IMR-90 (cell line): ENCODE measurements at regions not wholly inside any gene's neighbourhood (a gene's known extent, or its start where the extent isn't known, plus 50 kb on each side); places are given as distances from the start of the nearest gene placed in this dataset.

Source experiments
- ATAC-seq: fragments of 200-7000 bp; cut with Tn5 transposase; 2 replicates; pipeline ENCODE4 v1.9.1; 2020; ENCODE audit warnings: low read depth, mild to moderate bottlenecking, moderate library complexity
- BruUV-seq: library from RNA; stranded (reverse); fragments of 400-500 nt; replicated peaks from 2 replicates; lab custom pipeline; 2021; lab: Mats Ljungman, UMichigan
- CTCF ChIA-PET: fragments of 300-600 bp; formaldehyde crosslinking; extraction: SDS; loops from one replicate; lab custom pipeline; 2021; ENCODE audit warnings: antibody characterized with exemption; lab: Yijun Ruan, JAX
- POLR2A ChIA-PET: fragments of 300-600 bp; sonication (Branson Sonifier 250); formaldehyde crosslinking; loops from one replicate; lab custom pipeline; 2022; ENCODE audit warnings: antibody characterized with exemption; ENCODE audit not compliant: unreplicated experiment; lab: Charles Lee
- DNase-seq: peaks from one replicate; pipeline ENCODE4 v3.0.0; 2013
- H2AFZ ChIP-seq: replicated peaks from 2 replicates; pipeline ENCODE3; 2013; ENCODE audit warnings: low read length, mild to moderate bottlenecking; ENCODE audit not compliant: poor library complexity
- H2AK5ac ChIP-seq: 2 replicates; pipeline ENCODE4 v1.6.1; 2013; ENCODE audit warnings: low read depth, low read length, inconsistent platforms
- H2AK9ac ChIP-seq: replicated peaks from 2 replicates; pipeline ENCODE3; 2013; ENCODE audit warnings: mild to moderate bottlenecking, low read depth, low read length, moderate library complexity; ENCODE audit not compliant: poor library complexity
- H2BK120ac ChIP-seq: 2 replicates; pipeline ENCODE4 v1.6.1; 2013; ENCODE audit warnings: low read depth, low read length, inconsistent platforms
- H2BK15ac ChIP-seq: 3 replicates; pipeline ENCODE4 v1.6.1; 2013; ENCODE audit warnings: low read depth, low read length, inconsistent platforms
- H2BK20ac ChIP-seq: 2 replicates; pipeline ENCODE4 v1.6.1; 2013; ENCODE audit warnings: low read depth, mild to moderate bottlenecking, inconsistent platforms, low read length, moderate library complexity
- H2BK5ac ChIP-seq: 2 replicates; pipeline ENCODE4 v1.6.1; 2013; ENCODE audit warnings: mild to moderate bottlenecking, low read depth, low read length, inconsistent platforms; ENCODE audit not compliant: poor library complexity, severe bottlenecking
- H3K14ac ChIP-seq: replicated peaks from 2 replicates; pipeline ENCODE4 v1.6.1; 2013; ENCODE audit warnings: low read depth, low read length, inconsistent platforms
- H3K18ac ChIP-seq: 2 replicates; pipeline ENCODE4 v1.6.1; 2013; ENCODE audit warnings: low read depth, low read length, control low read depth
- H3K23ac ChIP-seq: 2 replicates; pipeline ENCODE4 v1.6.1; 2013; ENCODE audit warnings: low read depth, low read length, inconsistent platforms
- H3K27ac ChIP-seq: 2 replicates; pipeline ENCODE4 v1.5.1; 2013; ENCODE audit warnings: mild to moderate bottlenecking, control low read depth, low read length; ENCODE audit not compliant: insufficient read depth
- H3K27me3 ChIP-seq: 2 replicates; pipeline ENCODE4 v1.6.1; 2013; ENCODE audit warnings: low read length; ENCODE audit not compliant: control insufficient read depth, insufficient read depth
- H3K36me3 ChIP-seq: 2 replicates; pipeline ENCODE4 v1.6.1; 2013; ENCODE audit warnings: low read length, mixed read lengths; ENCODE audit not compliant: control insufficient read depth, insufficient read depth
- H3K4ac ChIP-seq: 2 replicates; pipeline ENCODE4 v1.6.1; 2013; ENCODE audit warnings: low read depth, low read length, inconsistent platforms
- H3K4me1 ChIP-seq: 2 replicates; pipeline ENCODE4 v1.6.1; 2013; ENCODE audit warnings: low read length, mixed read lengths; ENCODE audit not compliant: control insufficient read depth, insufficient read depth
- H3K4me2 ChIP-seq: 2 replicates; pipeline ENCODE4 v1.6.1; 2013; ENCODE audit warnings: low read depth, mild to moderate bottlenecking, control low read depth, low read length, moderate library complexity
- H3K4me3 ChIP-seq: 2 replicates; pipeline ENCODE4 v1.5.1; 2013; ENCODE audit warnings: low read depth, mild to moderate bottlenecking, control low read depth, low read length, moderate library complexity; ENCODE audit not compliant: insufficient read depth
- H3K56ac ChIP-seq: 2 replicates; pipeline ENCODE4 v1.6.1; 2013; ENCODE audit warnings: low read length, inconsistent platforms; ENCODE audit not compliant: insufficient read depth; ENCODE audit errors: extremely low read depth
- H3K79me1 ChIP-seq, 2 experiments: 2 replicates each; pipeline ENCODE4 v1.6.1; 2013; ENCODE audit warnings: low read length in 2 of 2, inconsistent platforms in 1 of 2, low read depth in 1 of 2
- H3K9ac ChIP-seq: 2 replicates; pipeline ENCODE4 v1.6.1; 2013; ENCODE audit warnings: low read depth, low read length, control low read depth
- H3K9me1 ChIP-seq: 2 replicates; pipeline ENCODE4 v1.6.1; 2013; ENCODE audit warnings: low read length, inconsistent platforms; ENCODE audit not compliant: insufficient read depth
- H3K9me3 ChIP-seq: 2 replicates; pipeline ENCODE4 v1.6.1; 2013; ENCODE audit warnings: low read length; ENCODE audit not compliant: control insufficient read depth, insufficient read depth
- H4K20me1 ChIP-seq: 2 replicates; pipeline ENCODE4 v1.6.1; 2013; ENCODE audit warnings: low read length, inconsistent platforms; ENCODE audit not compliant: insufficient read depth
- H4K5ac ChIP-seq: 2 replicates; pipeline ENCODE4 v1.6.1; 2013; ENCODE audit warnings: mild to moderate bottlenecking, low read depth, low read length, control low read depth
- H4K8ac ChIP-seq, 2 experiments: 2 replicates each; pipeline ENCODE4 v1.6.1; 2013; ENCODE audit warnings: low read depth in 2 of 2, low read length in 2 of 2, control low read depth in 1 of 2, inconsistent platforms in 1 of 2
- H4K91ac ChIP-seq: 2 replicates; pipeline ENCODE4 v1.6.1; 2013; ENCODE audit warnings: low read depth, low read length, inconsistent platforms; ENCODE audit not compliant: insufficient read depth
- BHLHE40 ChIP-seq: fragments of 150-350 bp; IDR thresholded peaks from 2 replicates; pipeline ENCODE4 v1.6.1; 2016; ENCODE audit warnings: mild to moderate bottlenecking, low read depth, low read length
- CEBPB ChIP-seq: IDR thresholded peaks from 2 replicates; pipeline ENCODE4 v1.6.1; 2012; ENCODE audit warnings: low read depth, low read length, improper control_type of control experiment
- CHD1 ChIP-seq: IDR thresholded peaks from 2 replicates; pipeline ENCODE4 v1.6.1; 2012; ENCODE audit warnings: low read depth, low read length, improper control_type of control experiment
- ELK1 ChIP-seq: fragments of 150-350 bp; IDR thresholded peaks from 2 replicates; pipeline ENCODE4 v1.6.1; 2016; ENCODE audit warnings: low read depth, mild to moderate bottlenecking, low read length, moderate library complexity, borderline replicate concordance
- FOS ChIP-seq: fragments of 150-350 bp; IDR thresholded peaks from 2 replicates; pipeline ENCODE4 v1.6.1; 2016; ENCODE audit warnings: low read depth, low read length
- MAFK ChIP-seq: IDR thresholded peaks from 2 replicates; pipeline ENCODE4 v1.6.1; 2012; ENCODE audit warnings: low read depth, low read length, improper control_type of control experiment
- MAZ ChIP-seq: IDR thresholded peaks from 2 replicates; pipeline ENCODE4 v1.6.1; 2012; ENCODE audit warnings: low read depth, mild to moderate bottlenecking, low read length, improper control_type of control experiment, moderate library complexity, borderline replicate concordance
- MXI1 ChIP-seq: IDR thresholded peaks from 2 replicates; pipeline ENCODE4 v1.6.1; 2012; ENCODE audit warnings: low read depth, mild to moderate bottlenecking, low read length, moderate library complexity, borderline replicate concordance
- NFE2L2 ChIP-seq: fragments of 150-350 bp; IDR thresholded peaks from 2 replicates; pipeline ENCODE4 v1.6.1; 2016; ENCODE audit warnings: low read depth, mild to moderate bottlenecking, low read length
- POLR2A ChIP-seq: IDR thresholded peaks from 2 replicates; pipeline ENCODE4 v1.6.1; 2012; ENCODE audit warnings: mild to moderate bottlenecking, low read depth, low read length
- RAD21 ChIP-seq: IDR thresholded peaks from 2 replicates; pipeline ENCODE4 v1.6.1; 2012; ENCODE audit warnings: low read length, improper control_type of control experiment
- RCOR1 ChIP-seq: IDR thresholded peaks from 2 replicates; pipeline ENCODE4 v1.6.1; 2012; ENCODE audit warnings: mild to moderate bottlenecking, low read length, improper control_type of control experiment; ENCODE audit not compliant: insufficient replicate concordance
- RFX5 ChIP-seq: IDR thresholded peaks from 2 replicates; pipeline ENCODE4 v1.8.0; 2012; ENCODE audit warnings: low read depth, mild to moderate bottlenecking, low read length, moderate library complexity
- USF2 ChIP-seq: fragments of 150-350 bp; IDR thresholded peaks from 2 replicates; pipeline ENCODE4 v1.6.1; 2017; ENCODE audit warnings: mild to moderate bottlenecking, antibody characterized with exemption, low read length, low read depth
- dilution Hi-C: fragments of 300-500 bp; cut with HindIII; formaldehyde crosslinking; loops from one replicate; pipeline ENCODE4 v1.14.3; 2018; ENCODE audit warnings: low sequenced_read_pairs; ENCODE audit not compliant: unreplicated experiment
- in situ Hi-C: fragments of 300-500 bp; cut with MboI; formaldehyde crosslinking; loops from 3 replicates; pipeline ENCODE4 v1.14.3; 2019; ENCODE audit warnings: low sequenced_read_pairs, inconsistent platforms, mixed read lengths
- intact Hi-C: fragments of 100-400 bp; cut with micrococcal nuclease; formaldehyde crosslinking; loops from 2 replicates; pipeline ENCODE4 v1.10.0; 2022
- TF ChIP-seq, protein P1 (sequence below): conservative IDR thresholded peaks from 2 replicates; pipeline ENCODE4 v1.5.1; 2012; ENCODE audit warnings: mild to moderate bottlenecking, low read depth, low read length, improper control_type of control experiment

GRCh38 chr11:106276126-106276525 lies 198.7 kb downstream of the AASDHPPT start:
- H3K14ac ChIP-seq, result no peak overlapping the region
- dilution Hi-C loops, result no loop called here
- no peak overlapping the region for H3K23ac ChIP-seq
- no peak overlapping the region for H3K27ac ChIP-seq
- no peaks in the 10 kb centered on the region for H3K9me3 ChIP-seq
- no peak overlapping the region for H3K4me3 ChIP-seq
- no peaks in the 10 kb centered on the region for H3K4me1 ChIP-seq
- no peak overlapping the region for H3K18ac ChIP-seq
- DNase-seq (peak; percentile 33), ATAC-seq (no peak)
- no peak overlapping the region for H2BK15ac ChIP-seq
- H2AFZ ChIP-seq, result no peak overlapping the region
- no peak overlapping the region for H3K9ac ChIP-seq
- no peaks in the 10 kb centered on the region for H3K79me1 ChIP-seq
- H3K36me3 ChIP-seq, result no peaks in the 10 kb centered on the region
- no peak overlapping the region for H2BK5ac ChIP-seq
- no peak overlapping the region for H2AK5ac ChIP-seq
- no peak for TF ChIP-seq NFE2L2
- no peak for TF ChIP-seq MAFK
- no peak for TF ChIP-seq MXI1
- TF ChIP-seq ELK1, result no peak
- no peak for TF ChIP-seq USF2
- TF ChIP-seq POLR2A, result no peak
- TF ChIP-seq, protein P1, sequence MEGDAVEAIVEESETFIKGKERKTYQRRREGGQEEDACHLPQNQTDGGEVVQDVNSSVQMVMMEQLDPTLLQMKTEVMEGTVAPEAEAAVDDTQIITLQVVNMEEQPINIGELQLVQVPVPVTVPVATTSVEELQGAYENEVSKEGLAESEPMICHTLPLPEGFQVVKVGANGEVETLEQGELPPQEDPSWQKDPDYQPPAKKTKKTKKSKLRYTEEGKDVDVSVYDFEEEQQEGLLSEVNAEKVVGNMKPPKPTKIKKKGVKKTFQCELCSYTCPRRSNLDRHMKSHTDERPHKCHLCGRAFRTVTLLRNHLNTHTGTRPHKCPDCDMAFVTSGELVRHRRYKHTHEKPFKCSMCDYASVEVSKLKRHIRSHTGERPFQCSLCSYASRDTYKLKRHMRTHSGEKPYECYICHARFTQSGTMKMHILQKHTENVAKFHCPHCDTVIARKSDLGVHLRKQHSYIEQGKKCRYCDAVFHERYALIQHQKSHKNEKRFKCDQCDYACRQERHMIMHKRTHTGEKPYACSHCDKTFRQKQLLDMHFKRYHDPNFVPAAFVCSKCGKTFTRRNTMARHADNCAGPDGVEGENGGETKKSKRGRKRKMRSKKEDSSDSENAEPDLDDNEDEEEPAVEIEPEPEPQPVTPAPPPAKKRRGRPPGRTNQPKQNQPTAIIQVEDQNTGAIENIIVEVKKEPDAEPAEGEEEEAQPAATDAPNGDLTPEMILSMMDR, result no peak
- no peak for TF ChIP-seq RCOR1
- TF ChIP-seq MAZ, result no peak
- TF ChIP-seq FOS, result no peak; the same call in 1 of the 2 replicates
- TF ChIP-seq CEBPB, result no peak
- no peak for TF ChIP-seq CHD1
- no peak for TF ChIP-seq RAD21
- no peak for TF ChIP-seq BHLHE40
- TF ChIP-seq RFX5, result no peak
- H3K27me3 ChIP-seq, result no peaks in the 10 kb centered on the region
- no peak overlapping the region for H4K5ac ChIP-seq
- in situ Hi-C loops, result no loop called here
- H2BK20ac ChIP-seq, result no peak overlapping the region
- ChIA-PET CTCF (interaction anchor here (0.7 kb wide), 1 partner anchor 573 kb away, joined by 4 read pairs; no protein-coding TSS in a partner anchor), POLR2A (no interaction called here)
- no TSS peak for BruUV-seq
- H2AK9ac ChIP-seq, result no peak overlapping the region
- H3K4ac ChIP-seq, result no peak overlapping the region
- no peak overlapping the region for H2BK120ac ChIP-seq
- no peak overlapping the region for H3K56ac ChIP-seq
- no peak overlapping the region for H4K91ac ChIP-seq
- intact Hi-C loops, result no loop called here
- no peak overlapping the region for H3K4me2 ChIP-seq
- H4K20me1 ChIP-seq, result no peaks in the 10 kb centered on the region
- no peak overlapping the region for H4K8ac ChIP-seq
- H3K9me1 ChIP-seq, result no peaks in the 10 kb centered on the region
